Thyroid gland (tissue), 4 donors: ENCODE measurements at regions not wholly inside any gene's neighbourhood (a gene's known extent, or its start where the extent isn't known, plus 50 kb on each side); places are given as distances from the start of the nearest gene placed in this dataset.

Experiments
- CTCF ChIP-seq, 6 experiments: fragments of 200-600 bp in 3 of 6; fragments of 450-650 bp in 3 of 6; sonication (generic) in 3 of 6; IDR thresholded peaks; one replicate each; pipeline ENCODE4 v1.5.1; 2016 to 2019; ENCODE audit warnings: antibody characterized with exemption in 6 of 6, mild to moderate bottlenecking in 2 of 6, inconsistent platforms in 1 of 6, moderate library complexity in 1 of 6
- POLR2A ChIP-seq, 2 donors: fragments of 450-650 bp; IDR thresholded peaks; one replicate each; pipeline ENCODE4 v1.6.1; 2017; ENCODE audit warnings: antibody characterized with exemption in 2 of 2, mild to moderate bottlenecking in 2 of 2, moderate library complexity in 1 of 2

DNA sequence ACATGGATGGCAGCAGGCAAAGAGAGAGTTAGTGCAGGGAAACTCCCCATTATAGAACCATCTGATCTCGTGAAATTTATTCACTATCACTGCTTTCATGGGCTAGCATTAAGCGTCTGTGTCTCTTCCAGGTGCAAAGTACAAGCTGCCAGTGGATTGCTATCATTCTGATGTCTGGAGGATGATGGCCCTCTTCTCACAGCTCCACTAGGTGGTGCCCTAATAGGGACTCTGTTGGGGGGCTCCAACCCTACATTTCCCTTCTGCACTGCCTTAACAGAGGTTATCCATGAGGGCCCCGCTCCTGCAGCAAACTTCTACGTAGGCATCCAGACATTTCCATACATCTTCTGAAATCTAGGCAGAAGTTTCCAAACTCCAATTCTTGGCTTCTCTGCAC lies 347.8 kb upstream of the HS3ST5 start:
- TF ChIP-seq CTCF (IDR thresholded peaks at IDR 0.05) (no peak), POLR2A (IDR thresholded peaks at IDR 0.05) (no peak)
